ENCODE measurements at regions not wholly inside any gene's neighbourhood (a gene's known extent, or its start where the extent isn't known, plus 50 kb on each side); places are given as distances from the start of the nearest gene placed in this dataset.

- ChIA-PET POLR2A (ENCODE audit: partially characterized antibody) (interaction anchor here (0.6 to 2.3 kb wide), 4 partner anchors 12 to 335 kb away, joined by 3 to 11 read pairs (median 4); no protein-coding TSS in a partner anchor), CTCF (ENCODE audit: partially characterized antibody) (interaction anchor here (1.0 to 1.1 kb wide), 2 partner anchors 13 to 14 kb away, joined by 3 to 6 read pairs; no protein-coding TSS in a partner anchor)
- Histone ChIP-seq H3K18ac (ENCODE audit: extremely low read depth, low read length) (no peak overlapping the region), H3K4me1 (replicated peaks in 1 of 4; ENCODE audit: control insufficient read depth in 3 of 4, insufficient read depth in 4 of 4, low read length in 3 of 4) (no peaks in the 10 kb centered on the region), H3K36me3 (ENCODE audit: control insufficient read depth in 2 of 4, insufficient read depth in 4 of 4, low read length in 3 of 4) (no peaks in the 10 kb centered on the region), H2BK12ac (ENCODE audit: low read depth, low read length) (no peak overlapping the region), H2BK15ac (ENCODE audit: low read length) (no peak overlapping the region), H4K8ac (ENCODE audit: extremely low read depth, insufficient read depth, low read length) (no peak overlapping the region), H3K23ac (ENCODE audit: insufficient read length) (no peak overlapping the region), H2BK5ac (ENCODE audit: low read depth, low read length) (no peak overlapping the region), H3K27me3 (replicated peaks in 1 of 4; ENCODE audit: control insufficient read depth in 3 of 4, extremely low read depth in 1 of 4, insufficient read depth in 3 of 4, low read length in 3 of 4) (no peaks in the 10 kb centered on the region), H3K56ac (replicated peaks; ENCODE audit: insufficient read length, low read depth, low read length) (no peak overlapping the region), H2BK120ac (replicated peaks; ENCODE audit: low read depth, low read length) (no peak overlapping the region), H3K79me2 (ENCODE audit: control insufficient read depth in 1 of 2, insufficient read depth in 2 of 2, low read length in 2 of 2) (0 out of 4 replicates have a peak, but pooled peaks cover 0 to 3% of the 10 kb centered on the region in 2 experiments), H3K14ac (ENCODE audit: insufficient read length) (no peak overlapping the region), H2AFZ (ENCODE audit: low read length) (no peak overlapping the region), H2AK5ac (ENCODE audit: low read depth, low read length) (no peak overlapping the region), H4K5ac (ENCODE audit: insufficient read length, low read depth, low read length) (no peak overlapping the region), H3K23me2 (ENCODE audit: low read depth, low read length) (no peaks in the 10 kb centered on the region), H3K9ac (replicated peaks in 1 of 4; ENCODE audit: extremely low read depth in 1 of 4, low read depth in 3 of 4, low read length in 3 of 4) (no peak overlapping the region), H3K4me2 (ENCODE audit: insufficient read depth in 1 of 2, low read depth in 2 of 2, low read length in 2 of 2) (no peak overlapping the region), H3K4me3 (ENCODE audit: extremely low read depth in 1 of 4, insufficient read depth in 2 of 4, low read depth in 3 of 4, low read length in 4 of 4) (no peak overlapping the region), H3K9me3 (ENCODE audit: insufficient read depth in 2 of 2, low read depth in 1 of 2, low read length in 1 of 2) (no peaks in the 10 kb centered on the region), H2BK20ac (ENCODE audit: low read length) (no peak overlapping the region), H4K91ac (replicated peaks; ENCODE audit: insufficient read length, low read length) (no peak overlapping the region), H3K4ac (replicated peaks; ENCODE audit: insufficient read length, low read depth, low read length) (no peak overlapping the region), H4K20me1 (replicated peaks in 1 of 2; ENCODE audit: control insufficient read depth in 1 of 2, insufficient read depth in 2 of 2, low read length in 2 of 2) (no peaks in the 10 kb centered on the region), H3K79me1 (ENCODE audit: low read depth, low read length) (no peaks in the 10 kb centered on the region), H3K27ac (ENCODE audit: low read depth, low read length) (no peak overlapping the region)
- DNase-seq (ENCODE audit: low read depth in 1 of 2, low spot score in 2 of 2) (no peak), FAIRE-seq (no peak)
- WGBS, 2 experiments (ENCODE audit: extremely low coverage in 1 of 2, insufficient coverage in 1 of 2, insufficient read length in 1 of 2, insufficient replicate concordance in 2 of 2, low coverage in 1 of 2, low lambda C conversion rate in 2 of 2, missing lambda C conversion rate in 1 of 2) = 92% methylated on average over 2 of the region's 2 CpGs; no CpG with 5 or more reads in 1 of the 2 experiments
- no peak for TF ChIP-seq SP2 (IDR thresholded peaks at IDR 0.05; ENCODE audit: low read length)
- TF ChIP-seq SUZ12 (IDR thresholded peaks at IDR 0.05; ENCODE audit: low read length) = no peak
- no peak for TF ChIP-seq SP4 (IDR thresholded peaks at IDR 0.05; ENCODE audit: low read length)
- TF ChIP-seq ZNF274 (IDR thresholded peaks at IDR 0.05; ENCODE audit: borderline replicate concordance, extremely low read depth, low read length) = no peak
- no peak for TF ChIP-seq RBBP5 (IDR thresholded peaks at IDR 0.05; ENCODE audit: borderline replicate concordance, low read depth, low read length)
- no peak for TF ChIP-seq CHD1 (IDR thresholded peaks at IDR 0.05; ENCODE audit: low read depth, low read length)
- TF ChIP-seq KDM5A (IDR thresholded peaks at IDR 0.05; ENCODE audit: low read length) = no peak
- no peak for TF ChIP-seq TCF12 (IDR thresholded peaks at IDR 0.05; ENCODE audit: low read depth, low read length)
- no peak for TF ChIP-seq SIRT6 (IDR thresholded peaks at IDR 0.05; ENCODE audit: low read length)
- no peak for TF ChIP-seq GTF2F1 (IDR thresholded peaks at IDR 0.05; ENCODE audit: borderline replicate concordance, low read depth, low read length)
Observed at GRCh38 chr2:64237266-64237665, 93.0 kb upstream of the PELI1 start.

Measured in H1 (cell line).